HG02840 (cell line): ENCODE measurements at regions not wholly inside any gene's neighbourhood (a gene's known extent, or its start where the extent isn't known, plus 50 kb on each side); places are given as distances from the start of the nearest gene placed in this dataset.

Source experiments
- ATAC-seq: cut with Tn5 transposase; IDR thresholded peaks from one replicate; pipeline ENCODE4 v1.9.1; 2021; ENCODE audit warnings: mild to moderate bottlenecking, moderate library complexity, moderate number of reproducible peaks; ENCODE audit not compliant: unreplicated experiment, low FRiP score

DNA sequence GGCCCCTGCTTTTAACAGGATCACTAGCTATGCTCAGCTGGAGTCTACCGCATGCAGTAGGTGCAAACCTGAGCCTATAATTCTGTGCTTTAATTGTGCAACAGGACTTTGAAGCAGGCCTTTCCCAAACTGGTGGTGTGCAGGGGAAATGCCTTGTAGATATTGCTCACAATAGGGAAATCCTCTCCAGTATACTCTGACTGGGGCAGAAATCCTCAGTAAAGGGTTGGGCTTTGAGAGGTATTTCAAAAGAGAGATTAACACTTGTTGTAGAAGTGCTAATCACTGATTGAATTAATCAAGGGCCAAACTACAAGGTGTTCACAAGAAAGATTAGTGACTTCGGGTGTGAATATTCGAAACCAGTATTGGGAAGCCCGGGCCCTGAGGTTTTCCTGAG lies 58.5 kb upstream of the EXOC6 start:
- ATAC-seq, result no peak

DNA sequence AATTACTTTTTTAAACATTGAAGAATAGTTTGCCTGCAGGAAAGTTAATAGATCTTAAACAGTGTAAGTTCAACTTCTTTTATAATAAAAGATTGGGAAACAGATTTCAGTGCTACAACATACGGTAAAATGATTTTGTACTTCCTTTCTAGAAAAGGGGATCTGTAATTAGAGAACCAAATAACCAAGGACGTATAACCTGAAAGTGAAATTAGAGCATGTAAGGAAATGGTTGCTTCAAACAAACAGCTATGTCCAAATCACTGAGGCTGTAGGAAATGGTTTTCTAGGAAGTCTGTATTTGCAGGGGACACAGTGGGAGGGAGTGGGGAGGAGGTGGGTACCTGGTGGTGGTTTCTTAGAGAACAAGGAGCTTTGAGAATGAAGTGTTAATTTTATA lies 57.9 kb upstream of the EXOC6 start:
- ATAC-seq, result no peak

GRCh38 chr10:92792661-92793060 lies 55.7 kb upstream of the EXOC6 start:
- no peak for ATAC-seq
